ENCODE measurements at regions not wholly inside any gene's neighbourhood (a gene's known extent, or its start where the extent isn't known, plus 50 kb on each side); places are given as distances from the start of the nearest gene placed in this dataset.

DNA sequence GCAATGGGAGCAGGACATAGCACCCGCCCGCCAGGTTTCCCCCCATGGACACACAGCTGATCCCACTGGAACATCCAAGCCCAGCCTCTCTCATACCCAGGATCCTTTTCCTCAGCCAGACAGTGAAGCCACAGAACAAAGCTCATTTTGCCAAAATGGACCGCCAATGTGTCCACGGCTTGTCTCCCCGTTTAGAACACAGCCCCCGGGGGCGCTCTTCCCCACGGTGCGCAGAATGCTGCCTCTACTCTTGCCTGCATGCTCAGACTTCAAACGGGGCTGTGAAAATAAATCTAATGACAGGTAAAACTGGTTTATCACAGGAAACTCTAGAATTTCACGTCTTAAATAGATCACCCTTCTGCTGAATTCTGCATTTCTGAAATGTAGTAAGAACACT is 548.5 kb upstream of the ID2 start:
- no peak for DNase-seq (ENCODE audit: extremely low read depth, insufficient read length)
- TF ChIP-seq CTCF (IDR thresholded peaks at IDR 0.05; ENCODE audit: insufficient read depth, low read length, poor library complexity, severe bottlenecking) = no peak
- Histone ChIP-seq H3K36me3 (ENCODE audit: control insufficient read depth, insufficient read depth, low read length) (no peaks in the 10 kb centered on the region), H3K4me3 (replicated peaks; ENCODE audit: low read depth, low read length) (no peak overlapping the region), H3K27me3 (replicated peaks; ENCODE audit: control insufficient read depth, insufficient read depth, low read length) (no peaks in the 10 kb centered on the region)

DNA sequence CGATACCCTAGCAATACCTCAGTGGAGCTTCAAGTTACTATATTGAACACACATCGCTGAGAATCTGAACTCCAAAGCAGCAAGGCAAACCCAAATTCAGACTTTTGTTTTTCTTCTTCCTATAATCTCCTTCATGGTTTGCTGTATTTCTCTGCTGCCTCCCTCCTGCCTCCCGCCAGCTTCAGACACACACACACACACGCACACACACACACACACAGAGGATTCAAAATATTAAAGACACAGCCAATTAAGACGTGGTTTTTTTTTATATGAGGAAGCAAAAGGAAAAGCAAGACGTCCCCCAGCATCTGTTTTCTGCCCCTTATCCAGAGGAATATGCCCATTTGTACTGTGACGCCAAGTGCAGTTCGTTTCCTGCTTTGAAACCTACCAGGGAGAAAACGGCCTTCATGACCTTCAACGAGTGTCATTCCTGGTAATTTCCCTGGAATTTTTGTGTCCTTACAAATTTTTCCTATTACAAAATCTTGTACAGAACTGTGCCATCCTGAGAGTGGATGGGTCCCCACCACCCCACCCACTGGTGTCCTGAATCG is 547.9 kb upstream of the ID2 start:
- no peaks in the 10 kb centered on the region for H3K36me3 ChIP-seq (ENCODE audit: control insufficient read depth, insufficient read depth, low read length)
- no peaks in the 10 kb centered on the region for H3K27me3 ChIP-seq (replicated peaks; ENCODE audit: control insufficient read depth, insufficient read depth, low read length)
- no peak for TF ChIP-seq CTCF (IDR thresholded peaks at IDR 0.05; ENCODE audit: insufficient read depth, low read length, poor library complexity, severe bottlenecking)
- H3K4me3 ChIP-seq (replicated peaks; ENCODE audit: low read depth, low read length) = no peak overlapping the region
- no peak for DNase-seq (ENCODE audit: extremely low read depth, insufficient read length)

DNA sequence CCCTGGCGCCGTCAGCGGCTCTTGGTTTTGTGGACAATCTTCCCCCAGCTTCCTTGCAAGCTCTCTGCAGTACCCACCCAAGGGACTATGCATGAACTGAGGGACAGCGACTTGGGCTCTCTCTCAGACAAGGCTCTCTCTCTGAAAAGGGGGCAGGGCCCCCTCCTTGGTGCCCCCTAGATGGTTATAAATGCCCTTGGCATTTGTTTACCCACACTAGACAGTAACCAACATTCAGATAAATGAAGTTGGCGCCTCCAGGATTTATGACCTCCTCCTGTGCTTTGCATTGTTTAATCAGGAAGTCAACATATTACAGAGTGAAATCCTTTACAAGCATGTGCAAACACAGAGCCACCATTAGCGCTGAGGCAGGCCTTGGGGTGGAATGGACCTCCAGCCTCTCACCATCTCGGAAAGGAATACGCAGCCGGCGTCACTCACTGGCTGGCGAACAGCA is 547.4 kb upstream of the ID2 start:
- Histone ChIP-seq H3K27me3 (replicated peaks; ENCODE audit: control insufficient read depth, insufficient read depth, low read length) (no peaks in the 10 kb centered on the region), H3K36me3 (ENCODE audit: control insufficient read depth, insufficient read depth, low read length) (no peaks in the 10 kb centered on the region), H3K4me3 (replicated peaks; ENCODE audit: low read depth, low read length) (no peak overlapping the region)
- no peak for TF ChIP-seq CTCF (IDR thresholded peaks at IDR 0.05; ENCODE audit: insufficient read depth, low read length, poor library complexity, severe bottlenecking)
- DNase-seq (ENCODE audit: extremely low read depth, insufficient read length) = no peak

DNA sequence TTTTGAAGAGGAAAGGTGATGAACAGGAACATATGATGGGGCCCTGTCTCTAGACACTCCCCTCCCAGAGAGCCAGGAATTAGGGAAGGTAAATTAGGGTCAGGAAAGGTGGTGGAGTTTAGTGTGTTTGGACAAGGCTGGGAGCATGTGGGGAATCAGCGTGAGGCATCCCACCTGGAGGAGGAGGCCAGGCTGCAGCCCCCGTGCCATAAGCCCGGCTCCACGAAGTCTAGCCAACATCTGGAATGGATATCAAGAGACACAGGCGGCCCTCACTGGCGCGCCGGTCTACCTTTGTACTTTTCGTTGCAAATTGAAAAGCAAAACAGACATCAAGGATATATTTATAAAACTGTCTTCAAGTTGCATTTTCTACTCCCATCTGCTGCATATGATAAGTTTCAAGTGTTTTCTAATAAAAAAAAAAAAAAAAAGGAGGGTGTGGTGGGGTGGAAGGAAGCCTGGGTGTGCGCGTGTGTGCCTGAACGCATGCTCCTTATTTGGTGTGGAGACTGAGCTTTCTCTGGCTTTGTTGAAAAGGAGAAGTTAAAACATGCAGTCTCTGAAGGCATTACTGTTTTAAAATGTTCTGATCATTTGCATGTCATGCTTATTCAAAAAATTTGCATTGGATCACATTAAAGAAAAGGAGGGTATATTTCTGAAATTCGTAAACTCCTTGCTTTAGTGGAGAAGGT is 546.7 kb upstream of the ID2 start:
- H3K27me3 ChIP-seq (replicated peaks; ENCODE audit: control insufficient read depth, insufficient read depth, low read length) = no peaks in the 10 kb centered on the region
- DNase-seq (ENCODE audit: extremely low read depth, insufficient read length) = no peak
- TF ChIP-seq CTCF (IDR thresholded peaks at IDR 0.05; ENCODE audit: insufficient read depth, low read length, poor library complexity, severe bottlenecking) = no peak
- H3K4me3 ChIP-seq (replicated peaks; ENCODE audit: low read depth, low read length) = no peak overlapping the region
- H3K36me3 ChIP-seq (ENCODE audit: control insufficient read depth, insufficient read depth, low read length) = no peaks in the 10 kb centered on the region

DNA sequence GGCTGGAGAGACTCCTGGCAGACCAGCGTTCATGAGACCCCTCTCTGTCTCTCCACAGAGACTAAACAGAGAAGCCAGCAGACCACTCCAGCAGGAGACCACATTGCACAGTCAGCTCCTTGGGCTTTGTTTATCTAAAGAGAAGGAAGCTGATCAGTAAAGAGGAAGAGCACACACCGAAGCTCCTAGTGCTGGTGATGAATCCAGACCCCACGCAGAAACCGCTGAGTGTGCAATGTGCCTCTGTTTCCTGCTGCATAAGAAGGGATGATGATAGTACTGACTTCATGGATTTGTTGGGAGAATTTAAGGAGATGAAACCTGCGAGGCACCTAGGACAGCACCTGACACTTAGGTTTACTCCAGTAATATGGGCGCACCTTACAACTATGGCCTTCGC is 544.1 kb upstream of the ID2 start:
- Histone ChIP-seq H3K36me3 (ENCODE audit: control insufficient read depth, insufficient read depth, low read length) (no peaks in the 10 kb centered on the region), H3K27me3 (replicated peaks; ENCODE audit: control insufficient read depth, insufficient read depth, low read length) (no peaks in the 10 kb centered on the region), H3K4me3 (replicated peaks; ENCODE audit: low read depth, low read length) (no peak overlapping the region)
- no peak for TF ChIP-seq CTCF (IDR thresholded peaks at IDR 0.05; ENCODE audit: insufficient read depth, low read length, poor library complexity, severe bottlenecking)
- DNase-seq (ENCODE audit: extremely low read depth, insufficient read length) = no peak
